Neutrophil (primary cell): ENCODE measurements at regions not wholly inside any gene's neighbourhood (a gene's known extent, or its start where the extent isn't known, plus 50 kb on each side); places are given as distances from the start of the nearest gene placed in this dataset.

ENCODE experiments used
- H3K27ac ChIP-seq: fragments of 200-600 bp; sonication (generic); 2 replicates; pipeline ENCODE4 v1.5.1; 2016; ENCODE audit warnings: mild to moderate bottlenecking, moderate library complexity
- H3K27me3 ChIP-seq: fragments of 200-600 bp; sonication (generic); 2 replicates; pipeline ENCODE4 v1.6.0; 2016; ENCODE audit warnings: mild to moderate bottlenecking
- H3K36me3 ChIP-seq: fragments of 200-600 bp; sonication (generic); 2 replicates; pipeline ENCODE4 v1.5.1; 2017
- H3K4me1 ChIP-seq, 2 experiments: fragments of 200-600 bp in 1 of 2; sonication (generic) in 1 of 2; 1 replicate in 1 of 2; 2 replicates in 1 of 2; pipeline versions ENCODE4 v1.5.1 to v1.6.1; 2013 to 2016; ENCODE audit warnings: low read depth in 1 of 2, low read length in 1 of 2, mild to moderate bottlenecking in 1 of 2, moderate library complexity in 1 of 2; ENCODE audit not compliant: control insufficient read depth in 1 of 2, insufficient read depth in 1 of 2
- H3K4me3 ChIP-seq, 2 experiments: fragments of 200-600 bp in 1 of 2; sonication (generic) in 1 of 2; 1 replicate in 1 of 2; 2 replicates in 1 of 2; pipeline ENCODE4 v1.5.1; 2013 to 2016; ENCODE audit warnings: low read depth in 1 of 2, low read length in 1 of 2, mild to moderate bottlenecking in 1 of 2, moderate library complexity in 1 of 2
- H3K9me3 ChIP-seq: fragments of 200-600 bp; sonication (generic); 2 replicates; pipeline ENCODE4 v1.5.1; 2016
- TF ChIP-seq, protein P1 (sequence below): fragments of 200-600 bp; sonication (generic); IDR thresholded peaks from 2 replicates; pipeline ENCODE4 v1.5.1; 2016; ENCODE audit warnings: antibody characterized with exemption

DNA sequence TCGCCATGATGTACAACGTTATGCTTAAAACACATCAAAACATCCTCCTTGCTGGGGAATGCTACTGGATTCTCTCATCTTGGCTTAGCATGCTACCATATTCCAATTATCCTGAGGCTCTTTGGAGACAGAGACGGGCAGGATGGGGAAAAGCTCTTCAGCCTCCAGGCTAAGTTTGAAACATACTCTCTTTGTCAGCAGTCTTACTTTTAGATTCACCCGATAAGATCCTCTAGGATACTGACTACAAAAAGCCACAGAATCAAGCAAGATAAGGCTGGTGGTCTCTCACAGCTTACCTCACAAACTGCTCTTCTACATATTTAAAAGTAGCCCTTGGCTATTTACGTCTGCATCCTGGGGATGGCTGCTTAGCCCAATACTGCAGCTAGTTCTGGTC is 72.8 kb upstream of the LRCH1 start:
- Histone ChIP-seq H3K36me3 (no peaks in the 10 kb centered on the region), H3K4me3 (no peak overlapping the region), H3K27ac (no peak overlapping the region), H3K27me3 (no peaks in the 10 kb centered on the region), H3K4me1 (no peaks in the 10 kb centered on the region), H3K9me3 (peaks cover 26% of the 10 kb centered on the region)
- TF ChIP-seq, protein P1, sequence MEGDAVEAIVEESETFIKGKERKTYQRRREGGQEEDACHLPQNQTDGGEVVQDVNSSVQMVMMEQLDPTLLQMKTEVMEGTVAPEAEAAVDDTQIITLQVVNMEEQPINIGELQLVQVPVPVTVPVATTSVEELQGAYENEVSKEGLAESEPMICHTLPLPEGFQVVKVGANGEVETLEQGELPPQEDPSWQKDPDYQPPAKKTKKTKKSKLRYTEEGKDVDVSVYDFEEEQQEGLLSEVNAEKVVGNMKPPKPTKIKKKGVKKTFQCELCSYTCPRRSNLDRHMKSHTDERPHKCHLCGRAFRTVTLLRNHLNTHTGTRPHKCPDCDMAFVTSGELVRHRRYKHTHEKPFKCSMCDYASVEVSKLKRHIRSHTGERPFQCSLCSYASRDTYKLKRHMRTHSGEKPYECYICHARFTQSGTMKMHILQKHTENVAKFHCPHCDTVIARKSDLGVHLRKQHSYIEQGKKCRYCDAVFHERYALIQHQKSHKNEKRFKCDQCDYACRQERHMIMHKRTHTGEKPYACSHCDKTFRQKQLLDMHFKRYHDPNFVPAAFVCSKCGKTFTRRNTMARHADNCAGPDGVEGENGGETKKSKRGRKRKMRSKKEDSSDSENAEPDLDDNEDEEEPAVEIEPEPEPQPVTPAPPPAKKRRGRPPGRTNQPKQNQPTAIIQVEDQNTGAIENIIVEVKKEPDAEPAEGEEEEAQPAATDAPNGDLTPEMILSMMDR: no peak

DNA sequence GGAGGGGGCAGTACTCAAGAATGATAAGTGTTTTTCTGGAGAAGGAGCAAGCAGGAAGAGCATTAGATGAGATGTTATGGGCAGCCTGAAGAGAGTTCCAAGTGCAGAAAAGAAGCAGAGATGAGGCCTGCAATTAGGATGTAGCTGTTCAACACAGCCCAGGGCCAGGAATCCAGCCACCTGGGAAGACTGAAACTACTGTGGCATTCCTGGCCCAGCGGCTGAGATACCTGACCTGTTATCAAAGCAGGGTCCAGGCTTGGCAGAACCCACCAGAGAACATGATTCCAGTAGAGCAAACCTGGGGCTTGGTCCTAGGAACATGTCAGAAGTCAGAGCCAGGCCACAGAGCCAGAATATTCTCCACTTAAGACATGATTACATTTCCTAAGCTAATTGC is 73.3 kb upstream of the LRCH1 start:
- TF ChIP-seq, protein P1: no peak
- no peaks in the 10 kb centered on the region for H3K4me1 ChIP-seq

GRCh38 chr13:46479283-46479682 is 73.7 kb upstream of the LRCH1 start:
- Histone ChIP-seq H3K9me3 (peaks cover 18% of the 10 kb centered on the region), H3K27me3 (no peaks in the 10 kb centered on the region), H3K27ac (no peak overlapping the region), H3K4me1 (no peaks in the 10 kb centered on the region), H3K36me3 (no peaks in the 10 kb centered on the region), H3K4me3 (no peak overlapping the region)
- TF ChIP-seq, protein P1: no peak

More for the DNA sequence above, 73.3 kb upstream of the LRCH1 start:
- Histone ChIP-seq H3K9me3 (peaks cover 22% of the 10 kb centered on the region), H3K27me3 (no peaks in the 10 kb centered on the region), H3K36me3 (no peaks in the 10 kb centered on the region), H3K4me3 (no peak overlapping the region), H3K27ac (no peak overlapping the region)

DNA sequence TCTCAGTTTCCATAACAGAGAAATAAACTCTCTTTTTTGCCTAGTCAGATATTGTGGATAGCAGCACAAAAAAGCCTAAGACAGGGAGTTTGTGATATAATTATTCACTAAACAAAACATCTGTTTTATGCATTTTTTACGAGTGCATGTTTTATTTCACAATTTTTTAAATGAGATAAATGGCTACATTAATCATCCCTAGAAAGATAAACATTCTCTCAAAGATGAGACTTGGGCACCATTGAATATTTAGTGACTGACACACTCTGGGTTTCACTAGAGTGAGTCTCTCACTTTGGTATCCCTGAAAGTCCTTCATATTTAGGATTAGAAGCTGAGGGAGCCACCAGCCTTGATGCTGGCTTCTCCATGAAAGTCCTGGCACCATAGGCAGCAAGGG is 74.3 kb upstream of the LRCH1 start:
- Histone ChIP-seq H3K27ac (no peak overlapping the region), H3K9me3 (peaks cover 12% of the 10 kb centered on the region), H3K4me1 (no peaks in the 10 kb centered on the region), H3K4me3 (no peak overlapping the region), H3K27me3 (no peaks in the 10 kb centered on the region), H3K36me3 (no peaks in the 10 kb centered on the region)
- TF ChIP-seq, protein P1: no peak

DNA sequence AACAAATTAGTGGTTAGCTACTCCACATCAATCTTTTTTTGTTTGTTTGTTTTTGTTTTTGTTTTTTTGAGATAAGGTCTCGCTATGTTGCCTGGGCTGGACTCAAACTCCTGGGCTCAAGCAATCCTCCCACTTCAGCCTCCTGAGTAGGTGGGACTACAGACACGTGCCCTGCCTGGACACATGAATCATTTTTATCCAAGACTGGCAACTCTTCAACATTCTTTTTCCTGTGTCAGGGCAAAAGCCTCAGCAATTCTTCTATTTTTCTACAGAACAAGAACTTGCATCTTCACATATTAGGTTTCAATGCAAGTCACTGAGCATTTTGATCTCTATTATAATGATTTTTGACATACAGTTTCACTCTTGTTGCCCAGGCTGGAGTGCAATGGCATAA is 76.8 kb upstream of the LRCH1 start:
- Histone ChIP-seq H3K4me3 (no peak overlapping the region), H3K9me3 (no peaks in the 10 kb centered on the region), H3K4me1 (no peaks in the 10 kb centered on the region), H3K27ac (no peak overlapping the region), H3K27me3 (no peaks in the 10 kb centered on the region), H3K36me3 (no peaks in the 10 kb centered on the region)
- TF ChIP-seq, protein P1: no peak

DNA sequence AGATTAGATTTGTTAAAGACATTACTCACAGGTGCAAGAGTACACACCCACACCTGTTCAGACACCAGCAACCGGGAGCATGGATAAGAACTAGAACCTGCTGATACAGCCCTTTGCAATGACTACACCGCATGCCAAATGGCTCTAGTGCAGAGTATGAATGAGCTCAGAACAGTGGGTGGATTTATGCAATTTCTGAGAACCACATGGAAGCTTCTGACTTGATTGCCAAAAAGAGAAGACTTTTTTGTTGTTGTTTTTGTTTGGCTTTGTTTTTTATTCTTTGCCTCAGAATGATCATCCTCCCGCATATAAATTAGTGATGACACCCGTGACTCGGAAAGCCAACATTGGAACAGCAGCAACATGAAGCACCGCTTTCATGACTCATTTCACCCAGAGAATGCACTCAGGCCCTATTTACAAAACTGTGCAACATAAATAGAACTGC is 77.4 kb upstream of the LRCH1 start:
- Histone ChIP-seq H3K36me3 (no peaks in the 10 kb centered on the region), H3K27ac (no peak overlapping the region), H3K4me1 (no peaks in the 10 kb centered on the region), H3K9me3 (no peaks in the 10 kb centered on the region), H3K4me3 (no peak overlapping the region), H3K27me3 (no peaks in the 10 kb centered on the region)
- TF ChIP-seq, protein P1: no peak
